Glutamatergic neuron (in vitro differentiated cells): ENCODE measurements at regions not wholly inside any gene's neighbourhood (a gene's known extent, or its start where the extent isn't known, plus 50 kb on each side); places are given as distances from the start of the nearest gene placed in this dataset.
A peak's percentile ranks its signal among the peaks of the same experiment; 100 is the strongest.
"Not testable (repeated sequence)": the region's sequence is repeated elsewhere in the genome, so short reads cannot be mapped to it uniquely, and the experiment has no call there.

Experiments used
- DNase-seq: peaks from one replicate; pipeline ENCODE4 v3.0.0; 2022
- H3K27ac Mint-ChIP-seq: one replicate; pipeline ENCODE4 v1.8.0; 2020; ENCODE audit warnings: mild to moderate bottlenecking, mixed read lengths, inconsistent platforms; ENCODE audit not compliant: unreplicated experiment
- H3K27me3 Mint-ChIP-seq: one replicate; pipeline ENCODE4 v1.8.0; 2020; ENCODE audit warnings: mild to moderate bottlenecking, moderate library complexity, mixed read lengths, inconsistent platforms; ENCODE audit not compliant: unreplicated experiment
- H3K36me3 Mint-ChIP-seq: one replicate; pipeline ENCODE4 v1.8.0; 2020; ENCODE audit warnings: mild to moderate bottlenecking, mixed read lengths, inconsistent platforms; ENCODE audit not compliant: unreplicated experiment
- H3K4me1 Mint-ChIP-seq: one replicate; pipeline ENCODE4 v1.8.0; 2020; ENCODE audit warnings: mild to moderate bottlenecking, low read depth, mixed read lengths, inconsistent platforms; ENCODE audit not compliant: unreplicated experiment
- H3K4me3 Mint-ChIP-seq: one replicate; pipeline ENCODE4 v1.8.0; 2020; ENCODE audit warnings: mild to moderate bottlenecking, mixed read lengths, inconsistent platforms; ENCODE audit not compliant: unreplicated experiment
- H3K9me3 Mint-ChIP-seq: one replicate; pipeline ENCODE4 v1.8.0; 2020; ENCODE audit warnings: mild to moderate bottlenecking, moderate library complexity, mixed read lengths, inconsistent platforms; ENCODE audit not compliant: unreplicated experiment
- CTCF ChIP-seq: fragments of 200-600 bp; sonication (generic); IDR thresholded peaks from one replicate; pipeline ENCODE4 v1.5.0; 2021; ENCODE audit not compliant: partially characterized antibody, unreplicated experiment

- Mint-ChIP-seq H3K36me3 (peaks cover 5% of the 10 kb centered on the region), H3K4me3 (no peak overlapping the region), H3K27me3 (peaks cover 7% of the 10 kb centered on the region), H3K9me3 (peaks cover 10% of the 10 kb centered on the region), H3K27ac (no peak overlapping the region), H3K4me1 (peaks cover 4% of the 10 kb centered on the region)
- DNase-seq = no peak
- no peak for TF ChIP-seq CTCF
Observed at GRCh38 chr6:27016689-27017088, 230.8 kb upstream of the PRSS16 start.

- H3K27me3 Mint-ChIP-seq, H3K36me3 Mint-ChIP-seq, H3K4me1 Mint-ChIP-seq, H3K9me3 Mint-ChIP-seq, DNase-seq, H3K27ac Mint-ChIP-seq: not testable (repeated sequence)
- H3K4me3 Mint-ChIP-seq = peak overlapping the region; percentile 90
Observed at GRCh38 chr6:27018401-27018800, 229.1 kb upstream of the PRSS16 start.

GRCh38 chr6:27019651-27020552 is 227.6 kb upstream of the PRSS16 start:
- peak; percentile 84 for DNase-seq
- Mint-ChIP-seq H3K36me3 (no peaks in the 10 kb centered on the region), H3K4me3 (peak overlapping the region; percentile 90), H3K4me1 (peaks cover 4% of the 10 kb centered on the region), H3K9me3 (peaks cover 10% of the 10 kb centered on the region), H3K27ac (peak overlapping the region; percentile 88), H3K27me3 (peaks cover 7% of the 10 kb centered on the region)
- no peak for TF ChIP-seq CTCF

GRCh38 chr6:27020553-27020880 is 227.0 kb upstream of the PRSS16 start:
- H3K36me3 Mint-ChIP-seq = no peaks in the 10 kb centered on the region
- peaks cover 4% of the 10 kb centered on the region for H3K4me1 Mint-ChIP-seq
- peaks cover 7% of the 10 kb centered on the region for H3K27me3 Mint-ChIP-seq
- DNase-seq = no peak
- peaks cover 10% of the 10 kb centered on the region for H3K9me3 Mint-ChIP-seq
- peak overlapping the region; percentile 90 for H3K4me3 Mint-ChIP-seq
- TF ChIP-seq CTCF = no peak
- peak overlapping the region; percentile 88 for H3K27ac Mint-ChIP-seq

GRCh38 chr6:27023664-27024063 is 223.8 kb upstream of the PRSS16 start:
- Mint-ChIP-seq H3K9me3 (peaks cover 10% of the 10 kb centered on the region), H3K4me1 (peaks cover 4% of the 10 kb centered on the region), H3K36me3 (no peaks in the 10 kb centered on the region), H3K27ac (no peak overlapping the region), H3K4me3 (no peak overlapping the region), H3K27me3 (peaks cover 7% of the 10 kb centered on the region)
- TF ChIP-seq CTCF = no peak
- no peak for DNase-seq
